ENCODE measurements at regions not wholly inside any gene's neighbourhood (a gene's known extent, or its start where the extent isn't known, plus 50 kb on each side); places are given as distances from the start of the nearest gene placed in this dataset.
"Not testable (repeated sequence)": the region's sequence is repeated elsewhere in the genome, so short reads cannot be mapped to it uniquely, and the experiment has no call there.

GRCh38 chr1:157450106-157450505, 102.2 kb downstream of the FCRL5 start:
- Histone ChIP-seq H3K4me1 (ENCODE audit: control insufficient read depth, extremely low read depth, insufficient read depth, low read length) (no peaks in the 10 kb centered on the region), H3K36me3 (ENCODE audit: control insufficient read depth, insufficient read depth, low read length) (no peaks in the 10 kb centered on the region), H3K27ac (ENCODE audit: insufficient read depth, low read length) (no peak overlapping the region), H3K4me2 (ENCODE audit: extremely low read depth, insufficient read depth, low read length) (no peak overlapping the region), H3K79me2 (ENCODE audit: control insufficient read depth, insufficient read depth, low read length) (no peaks in the 10 kb centered on the region), H3K4me3 (replicated peaks in 1 of 4; ENCODE audit: control extremely low read depth in 1 of 4, insufficient read depth in 1 of 4, low read depth in 3 of 4, low read length in 4 of 4) (no peak overlapping the region), H3K9me3 (ENCODE audit: control insufficient read depth, insufficient read depth, low read depth, low read length) (no peaks in the 10 kb centered on the region), H3K9ac (ENCODE audit: insufficient read depth, low read length) (no peak overlapping the region), H2AFZ (ENCODE audit: low read length) (no peak overlapping the region), H4K20me1 (ENCODE audit: control insufficient read depth, extremely low read depth, insufficient read depth, low read length) (no peaks in the 10 kb centered on the region), H3K27me3 (ENCODE audit: control insufficient read depth, insufficient read depth, low read length) (no peaks in the 10 kb centered on the region)
- no peak for DNase-seq (ENCODE audit: low read depth in 2 of 2)
- no peak for TF ChIP-seq CTCF (conservative IDR thresholded peaks at IDR 0.05 in 1 of 2, IDR thresholded peaks at IDR 0.05 in 1 of 2; ENCODE audit: low read depth in 1 of 2, low read length in 2 of 2)
- no peak for TF ChIP-seq EZH2 (IDR thresholded peaks at IDR 0.05; ENCODE audit: low read length, missing control alignments)

- H2AFZ ChIP-seq (ENCODE audit: low read length), result no peak overlapping the region
- TF ChIP-seq EZH2 (IDR thresholded peaks at IDR 0.05; ENCODE audit: low read length, missing control alignments) (no peak), CTCF (conservative IDR thresholded peaks at IDR 0.05 in 1 of 2, IDR thresholded peaks at IDR 0.05 in 1 of 2; ENCODE audit: low read depth in 1 of 2, low read length in 2 of 2) (no peak)
- no peaks in the 10 kb centered on the region for H3K79me2 ChIP-seq (ENCODE audit: control insufficient read depth, insufficient read depth, low read length)
- no peaks in the 10 kb centered on the region for H3K9me3 ChIP-seq (ENCODE audit: control insufficient read depth, insufficient read depth, low read depth, low read length)
- no peak overlapping the region for H3K9ac ChIP-seq (ENCODE audit: insufficient read depth, low read length)
- no peaks in the 10 kb centered on the region for H3K36me3 ChIP-seq (ENCODE audit: control insufficient read depth, insufficient read depth, low read length)
- H3K4me3 ChIP-seq (replicated peaks in 1 of 4; ENCODE audit: control extremely low read depth in 1 of 4, insufficient read depth in 1 of 4, low read depth in 3 of 4, low read length in 4 of 4), result no peak overlapping the region
- no peaks in the 10 kb centered on the region for H4K20me1 ChIP-seq (ENCODE audit: control insufficient read depth, extremely low read depth, insufficient read depth, low read length)
- H3K27me3 ChIP-seq (ENCODE audit: control insufficient read depth, insufficient read depth, low read length), result no peaks in the 10 kb centered on the region
- H3K27ac ChIP-seq (ENCODE audit: insufficient read depth, low read length), result no peak overlapping the region
- no peak for DNase-seq (ENCODE audit: low read depth in 2 of 2)
- no peaks in the 10 kb centered on the region for H3K4me1 ChIP-seq (ENCODE audit: control insufficient read depth, extremely low read depth, insufficient read depth, low read length)
- H3K4me2 ChIP-seq (ENCODE audit: extremely low read depth, insufficient read depth, low read length), result no peak overlapping the region
These were observed 103.7 kb downstream of the FCRL5 start for GRCh38 chr1:157448636-157449035.

GRCh38 chr1:157446356-157446755, 106.0 kb downstream of the FCRL5 start:
- not testable (repeated sequence) for DNase-seq (ENCODE audit: low read depth in 2 of 2); H3K9ac ChIP-seq (ENCODE audit: insufficient read depth, low read length); H3K4me3 ChIP-seq (replicated peaks in 1 of 4; ENCODE audit: control extremely low read depth in 1 of 4, insufficient read depth in 1 of 4, low read depth in 3 of 4, low read length in 4 of 4); H4K20me1 ChIP-seq (ENCODE audit: control insufficient read depth, extremely low read depth, insufficient read depth, low read length); H2AFZ ChIP-seq (ENCODE audit: low read length); H3K4me1 ChIP-seq (ENCODE audit: control insufficient read depth, extremely low read depth, insufficient read depth, low read length); H3K27ac ChIP-seq (ENCODE audit: insufficient read depth, low read length); H3K9me3 ChIP-seq (ENCODE audit: control insufficient read depth, insufficient read depth, low read depth, low read length); H3K27me3 ChIP-seq (ENCODE audit: control insufficient read depth, insufficient read depth, low read length); H3K36me3 ChIP-seq (ENCODE audit: control insufficient read depth, insufficient read depth, low read length); H3K4me2 ChIP-seq (ENCODE audit: extremely low read depth, insufficient read depth, low read length); H3K79me2 ChIP-seq (ENCODE audit: control insufficient read depth, insufficient read depth, low read length)

GRCh38 chr1:157445616-157446140, 106.6 kb downstream of the FCRL5 start:
- not testable (repeated sequence) for H3K9me3 ChIP-seq (ENCODE audit: control insufficient read depth, insufficient read depth, low read depth, low read length); H3K9ac ChIP-seq (ENCODE audit: insufficient read depth, low read length); H2AFZ ChIP-seq (ENCODE audit: low read length); H3K4me2 ChIP-seq (ENCODE audit: extremely low read depth, insufficient read depth, low read length); H3K4me1 ChIP-seq (ENCODE audit: control insufficient read depth, extremely low read depth, insufficient read depth, low read length); H3K79me2 ChIP-seq (ENCODE audit: control insufficient read depth, insufficient read depth, low read length); H3K36me3 ChIP-seq (ENCODE audit: control insufficient read depth, insufficient read depth, low read length); H3K4me3 ChIP-seq (replicated peaks in 1 of 4; ENCODE audit: control extremely low read depth in 1 of 4, insufficient read depth in 1 of 4, low read depth in 3 of 4, low read length in 4 of 4); H3K27me3 ChIP-seq (ENCODE audit: control insufficient read depth, insufficient read depth, low read length); H3K27ac ChIP-seq (ENCODE audit: insufficient read depth, low read length); H4K20me1 ChIP-seq (ENCODE audit: control insufficient read depth, extremely low read depth, insufficient read depth, low read length); DNase-seq (ENCODE audit: low read depth in 2 of 2)

Data from fibroblast of lung (primary cell).